NT2/D1 (cell line): ENCODE measurements at regions not wholly inside any gene's neighbourhood (a gene's known extent, or its start where the extent isn't known, plus 50 kb on each side); places are given as distances from the start of the nearest gene placed in this dataset.
"Not testable (repeated sequence)": the region's sequence is repeated elsewhere in the genome, so short reads cannot be mapped to it uniquely, and the experiment has no call there.

Experiments used
- SUZ12 ChIP-seq: IDR thresholded peaks from 2 replicates; pipeline ENCODE4 v1.6.1; 2011; ENCODE audit not compliant: insufficient read length, insufficient read depth; ENCODE audit errors: extremely low read depth
- YY1 ChIP-seq: IDR thresholded peaks from 2 replicates; pipeline ENCODE4 v1.6.1; 2011; ENCODE audit not compliant: insufficient read length, insufficient read depth
- ZNF274 ChIP-seq: IDR thresholded peaks from 2 replicates; pipeline ENCODE4 v1.6.1; 2011; ENCODE audit warnings: mild to moderate bottlenecking, low read depth, low read length

DNA sequence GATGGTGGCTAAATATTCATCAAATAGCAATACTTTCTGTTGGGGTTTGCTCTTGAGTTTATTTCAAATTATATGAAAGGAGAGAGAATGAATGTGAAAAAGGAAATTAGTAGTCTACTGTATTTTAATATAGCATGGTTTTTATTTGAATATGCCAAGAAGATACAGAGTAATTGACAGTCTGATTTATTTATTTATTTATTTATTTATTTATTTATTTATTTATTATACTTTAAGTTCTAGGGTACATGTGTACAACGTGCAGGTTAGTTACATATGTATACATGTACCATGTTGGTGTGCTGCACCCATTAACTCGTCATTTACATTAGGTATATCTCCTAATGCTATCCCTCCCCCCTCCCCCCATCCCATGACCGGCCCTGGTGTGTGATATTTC lies 224.2 kb upstream of the ELAVL2 start:
- not testable (repeated sequence) for TF ChIP-seq ZNF274, SUZ12, YY1
